ENCODE measurements at regions not wholly inside any gene's neighbourhood (a gene's known extent, or its start where the extent isn't known, plus 50 kb on each side); places are given as distances from the start of the nearest gene placed in this dataset.
"Not testable (repeated sequence)": the region's sequence is repeated elsewhere in the genome, so short reads cannot be mapped to it uniquely, and the experiment has no call there.

GRCh38 chr16:85228970-85229430 is 116.7 kb upstream of the CIBAR2 start:
- Mint-ChIP-seq H3K9me3 (peaks cover 0 to 6% (median 3%) of the 10 kb centered on the region in 7 donors), H3K27me3 (ENCODE audit: low read depth in 3 of 3) (peaks cover 11 to 26% (median 17%) of the 10 kb centered on the region in 3 donors), H3K27ac (no peak overlapping the region), H3K36me3 (no peaks in the 10 kb centered on the region), H3K4me1 (peaks cover 4% of the 10 kb centered on the region), H3K4me3 (no peak overlapping the region)
- no peak overlapping the region for H2AFZ ChIP-seq (ENCODE audit: insufficient read depth, low read depth, low read length, poor library complexity, severe bottlenecking)
- no peak overlapping the region for H3K9ac ChIP-seq (ENCODE audit: insufficient read depth, low read length, poor library complexity, severe bottlenecking)
- H3K36me3 ChIP-seq (replicated peaks in 1 of 2; ENCODE audit: control insufficient read depth in 1 of 2, insufficient read depth in 2 of 2, low read length in 2 of 2), result no peaks in the 10 kb centered on the region
- 92% methylated on average over 24 of the region's 24 CpGs for WGBS (ENCODE audit: insufficient coverage)
- no peak for TF ChIP-seq CTCF (IDR thresholded peaks at IDR 0.05)
- no peak overlapping the region for H3K27ac ChIP-seq (ENCODE audit: low read depth in 1 of 2, low read length in 2 of 2)
- no peaks in the 10 kb centered on the region for H3K79me2 ChIP-seq (ENCODE audit: insufficient read depth, low read length)
- no peak for DNase-seq
- no peak overlapping the region for H3K4me3 ChIP-seq (replicated peaks in 1 of 3; ENCODE audit: low read depth in 2 of 3, low read length in 3 of 3)
- H3K4me1 ChIP-seq (ENCODE audit: control insufficient read depth in 1 of 2, insufficient read depth in 2 of 2, low read length in 2 of 2), result no peaks in the 10 kb centered on the region
- peaks cover 0 to 6% of the 10 kb centered on the region in 2 donors for H3K27me3 ChIP-seq (ENCODE audit: control insufficient read depth in 2 of 2, insufficient read depth in 2 of 2, low read length in 2 of 2)
- H4K20me1 ChIP-seq (ENCODE audit: insufficient read depth, low read length), result no peaks in the 10 kb centered on the region
- intact Hi-C loops (cut with micrococcal nuclease), result no loop called here
- H3K4me2 ChIP-seq (replicated peaks; ENCODE audit: extremely low read depth, low read length, poor library complexity, severe bottlenecking), result no peak overlapping the region
- H3K9me3 ChIP-seq (replicated peaks in 1 of 2; ENCODE audit: control insufficient read depth in 1 of 2, insufficient read depth in 1 of 2, low read length in 2 of 2), result no peaks in the 10 kb centered on the region

- H3K4me2 ChIP-seq (replicated peaks; ENCODE audit: extremely low read depth, low read length, poor library complexity, severe bottlenecking), result no peak overlapping the region
- peaks cover 3% of the 10 kb centered on the region for H3K4me1 Mint-ChIP-seq
- H2AFZ ChIP-seq (ENCODE audit: insufficient read depth, low read depth, low read length, poor library complexity, severe bottlenecking), result no peak overlapping the region
- no peak overlapping the region for H3K4me3 Mint-ChIP-seq
- H3K9me3 ChIP-seq (replicated peaks in 1 of 2; ENCODE audit: control insufficient read depth in 1 of 2, insufficient read depth in 1 of 2, low read length in 2 of 2), result no peaks in the 10 kb centered on the region
- H3K9ac ChIP-seq (ENCODE audit: insufficient read depth, low read length, poor library complexity, severe bottlenecking), result no peak overlapping the region
- peaks cover 0 to 6% (median 3%) of the 10 kb centered on the region in 7 donors for H3K9me3 Mint-ChIP-seq
- intact Hi-C loops (cut with micrococcal nuclease), result no loop called here
- peaks cover 19 to 32% (median 27%) of the 10 kb centered on the region in 3 donors for H3K27me3 Mint-ChIP-seq (ENCODE audit: low read depth in 3 of 3)
- no peaks in the 10 kb centered on the region for H3K79me2 ChIP-seq (ENCODE audit: insufficient read depth, low read length)
- H3K4me1 ChIP-seq (ENCODE audit: control insufficient read depth in 1 of 2, insufficient read depth in 2 of 2, low read length in 2 of 2), result no peaks in the 10 kb centered on the region
- 94% methylated on average over 5 of the region's 8 CpGs for WGBS (ENCODE audit: insufficient coverage)
- H3K4me3 ChIP-seq (replicated peaks in 1 of 3; ENCODE audit: low read depth in 2 of 3, low read length in 3 of 3), result no peak overlapping the region
- no peak overlapping the region for H3K27ac Mint-ChIP-seq
- no peak overlapping the region for H3K27ac ChIP-seq (ENCODE audit: low read depth in 1 of 2, low read length in 2 of 2)
- DNase-seq, result no peak
- no peaks in the 10 kb centered on the region for H3K36me3 Mint-ChIP-seq
- no peaks in the 10 kb centered on the region for H3K36me3 ChIP-seq (replicated peaks in 1 of 2; ENCODE audit: control insufficient read depth in 1 of 2, insufficient read depth in 2 of 2, low read length in 2 of 2)
- no peak for TF ChIP-seq CTCF (IDR thresholded peaks at IDR 0.05)
- peaks cover 5 to 16% of the 10 kb centered on the region in 2 donors for H3K27me3 ChIP-seq (ENCODE audit: control insufficient read depth in 2 of 2, insufficient read depth in 2 of 2, low read length in 2 of 2)
- no peaks in the 10 kb centered on the region for H4K20me1 ChIP-seq (ENCODE audit: insufficient read depth, low read length)
Measured at GRCh38 chr16:85229869-85230462, 117.7 kb upstream of the CIBAR2 start.

GRCh38 chr16:85230764-85231383 is 118.6 kb upstream of the CIBAR2 start:
- not testable (repeated sequence) for H4K20me1 ChIP-seq (ENCODE audit: insufficient read depth, low read length)
- H3K27ac Mint-ChIP-seq, result peak overlapping the region in 1 of 7 donors; percentile 5

More at GRCh38 chr16:85230764-85231383, 118.6 kb upstream of the CIBAR2 start:
- H3K27ac ChIP-seq (ENCODE audit: low read depth in 1 of 2, low read length in 2 of 2); H3K79me2 ChIP-seq (ENCODE audit: insufficient read depth, low read length); H3K4me1 ChIP-seq (ENCODE audit: control insufficient read depth in 1 of 2, insufficient read depth in 2 of 2, low read length in 2 of 2); H3K4me3 ChIP-seq (replicated peaks in 1 of 3; ENCODE audit: low read depth in 2 of 3, low read length in 3 of 3); H3K36me3 Mint-ChIP-seq; H3K9ac ChIP-seq (ENCODE audit: insufficient read depth, low read length, poor library complexity, severe bottlenecking); H3K4me3 Mint-ChIP-seq; intact Hi-C loops (cut with micrococcal nuclease); H3K4me1 Mint-ChIP-seq; H3K9me3 Mint-ChIP-seq; H3K36me3 ChIP-seq (replicated peaks in 1 of 2; ENCODE audit: control insufficient read depth in 1 of 2, insufficient read depth in 2 of 2, low read length in 2 of 2); H3K4me2 ChIP-seq (replicated peaks; ENCODE audit: extremely low read depth, low read length, poor library complexity, severe bottlenecking); DNase-seq; H3K9me3 ChIP-seq (replicated peaks in 1 of 2; ENCODE audit: control insufficient read depth in 1 of 2, insufficient read depth in 1 of 2, low read length in 2 of 2); H2AFZ ChIP-seq (ENCODE audit: insufficient read depth, low read depth, low read length, poor library complexity, severe bottlenecking): not testable (repeated sequence)
- H3K27me3 Mint-ChIP-seq (ENCODE audit: low read depth in 3 of 3), result peaks cover 22 to 37% (median 33%) of the 10 kb centered on the region in 3 donors
- H3K27me3 ChIP-seq (ENCODE audit: control insufficient read depth in 2 of 2, insufficient read depth in 2 of 2, low read length in 2 of 2), result peaks cover 7 to 22% of the 10 kb centered on the region in 2 donors
- WGBS (ENCODE audit: insufficient coverage), result 99% methylated on average over 6 of the region's 6 CpGs

Data from CD14-positive monocyte (primary cell).